IMR-90 (cell line): ENCODE measurements at regions not wholly inside any gene's neighbourhood (a gene's known extent, or its start where the extent isn't known, plus 50 kb on each side); places are given as distances from the start of the nearest gene placed in this dataset.

Source experiments
- ATAC-seq: fragments of 200-7000 bp; cut with Tn5 transposase; 2 replicates; pipeline ENCODE4 v1.9.1; 2020; ENCODE audit warnings: low read depth, mild to moderate bottlenecking, moderate library complexity
- BruUV-seq: library from RNA; stranded (reverse); fragments of 400-500 nt; replicated peaks from 2 replicates; lab custom pipeline; 2021; lab: Mats Ljungman, UMichigan
- CTCF ChIA-PET: fragments of 300-600 bp; formaldehyde crosslinking; extraction: SDS; loops from one replicate; lab custom pipeline; 2021; ENCODE audit warnings: antibody characterized with exemption; lab: Yijun Ruan, JAX
- POLR2A ChIA-PET: fragments of 300-600 bp; sonication (Branson Sonifier 250); formaldehyde crosslinking; loops from one replicate; lab custom pipeline; 2022; ENCODE audit warnings: antibody characterized with exemption; ENCODE audit not compliant: unreplicated experiment; lab: Charles Lee
- DNase-seq: peaks from one replicate; pipeline ENCODE4 v3.0.0; 2013
- H2AFZ ChIP-seq: replicated peaks from 2 replicates; pipeline ENCODE3; 2013; ENCODE audit warnings: low read length, mild to moderate bottlenecking; ENCODE audit not compliant: poor library complexity
- H2AK5ac ChIP-seq: 2 replicates; pipeline ENCODE4 v1.6.1; 2013; ENCODE audit warnings: low read depth, low read length, inconsistent platforms
- H2AK9ac ChIP-seq: replicated peaks from 2 replicates; pipeline ENCODE3; 2013; ENCODE audit warnings: mild to moderate bottlenecking, low read depth, low read length, moderate library complexity; ENCODE audit not compliant: poor library complexity
- H2BK120ac ChIP-seq: 2 replicates; pipeline ENCODE4 v1.6.1; 2013; ENCODE audit warnings: low read depth, low read length, inconsistent platforms
- H2BK15ac ChIP-seq: 3 replicates; pipeline ENCODE4 v1.6.1; 2013; ENCODE audit warnings: low read depth, low read length, inconsistent platforms
- H2BK20ac ChIP-seq: 2 replicates; pipeline ENCODE4 v1.6.1; 2013; ENCODE audit warnings: low read depth, mild to moderate bottlenecking, inconsistent platforms, low read length, moderate library complexity
- H2BK5ac ChIP-seq: 2 replicates; pipeline ENCODE4 v1.6.1; 2013; ENCODE audit warnings: mild to moderate bottlenecking, low read depth, low read length, inconsistent platforms; ENCODE audit not compliant: poor library complexity, severe bottlenecking
- H3K14ac ChIP-seq: replicated peaks from 2 replicates; pipeline ENCODE4 v1.6.1; 2013; ENCODE audit warnings: low read depth, low read length, inconsistent platforms
- H3K18ac ChIP-seq: 2 replicates; pipeline ENCODE4 v1.6.1; 2013; ENCODE audit warnings: low read depth, low read length, control low read depth
- H3K23ac ChIP-seq: 2 replicates; pipeline ENCODE4 v1.6.1; 2013; ENCODE audit warnings: low read depth, low read length, inconsistent platforms
- H3K27ac ChIP-seq: 2 replicates; pipeline ENCODE4 v1.5.1; 2013; ENCODE audit warnings: mild to moderate bottlenecking, control low read depth, low read length; ENCODE audit not compliant: insufficient read depth
- H3K27me3 ChIP-seq: 2 replicates; pipeline ENCODE4 v1.6.1; 2013; ENCODE audit warnings: low read length; ENCODE audit not compliant: control insufficient read depth, insufficient read depth
- H3K36me3 ChIP-seq: 2 replicates; pipeline ENCODE4 v1.6.1; 2013; ENCODE audit warnings: low read length, mixed read lengths; ENCODE audit not compliant: control insufficient read depth, insufficient read depth
- H3K4ac ChIP-seq: 2 replicates; pipeline ENCODE4 v1.6.1; 2013; ENCODE audit warnings: low read depth, low read length, inconsistent platforms
- H3K4me1 ChIP-seq: 2 replicates; pipeline ENCODE4 v1.6.1; 2013; ENCODE audit warnings: low read length, mixed read lengths; ENCODE audit not compliant: control insufficient read depth, insufficient read depth
- H3K4me2 ChIP-seq: 2 replicates; pipeline ENCODE4 v1.6.1; 2013; ENCODE audit warnings: low read depth, mild to moderate bottlenecking, control low read depth, low read length, moderate library complexity
- H3K4me3 ChIP-seq: 2 replicates; pipeline ENCODE4 v1.5.1; 2013; ENCODE audit warnings: low read depth, mild to moderate bottlenecking, control low read depth, low read length, moderate library complexity; ENCODE audit not compliant: insufficient read depth
- H3K56ac ChIP-seq: 2 replicates; pipeline ENCODE4 v1.6.1; 2013; ENCODE audit warnings: low read length, inconsistent platforms; ENCODE audit not compliant: insufficient read depth; ENCODE audit errors: extremely low read depth
- H3K79me1 ChIP-seq, 2 experiments: 2 replicates each; pipeline ENCODE4 v1.6.1; 2013; ENCODE audit warnings: low read length in 2 of 2, inconsistent platforms in 1 of 2, low read depth in 1 of 2
- H3K9ac ChIP-seq: 2 replicates; pipeline ENCODE4 v1.6.1; 2013; ENCODE audit warnings: low read depth, low read length, control low read depth
- H3K9me1 ChIP-seq: 2 replicates; pipeline ENCODE4 v1.6.1; 2013; ENCODE audit warnings: low read length, inconsistent platforms; ENCODE audit not compliant: insufficient read depth
- H3K9me3 ChIP-seq: 2 replicates; pipeline ENCODE4 v1.6.1; 2013; ENCODE audit warnings: low read length; ENCODE audit not compliant: control insufficient read depth, insufficient read depth
- H4K20me1 ChIP-seq: 2 replicates; pipeline ENCODE4 v1.6.1; 2013; ENCODE audit warnings: low read length, inconsistent platforms; ENCODE audit not compliant: insufficient read depth
- H4K5ac ChIP-seq: 2 replicates; pipeline ENCODE4 v1.6.1; 2013; ENCODE audit warnings: mild to moderate bottlenecking, low read depth, low read length, control low read depth
- H4K8ac ChIP-seq, 2 experiments: 2 replicates each; pipeline ENCODE4 v1.6.1; 2013; ENCODE audit warnings: low read depth in 2 of 2, low read length in 2 of 2, control low read depth in 1 of 2, inconsistent platforms in 1 of 2
- H4K91ac ChIP-seq: 2 replicates; pipeline ENCODE4 v1.6.1; 2013; ENCODE audit warnings: low read depth, low read length, inconsistent platforms; ENCODE audit not compliant: insufficient read depth
- BHLHE40 ChIP-seq: fragments of 150-350 bp; IDR thresholded peaks from 2 replicates; pipeline ENCODE4 v1.6.1; 2016; ENCODE audit warnings: mild to moderate bottlenecking, low read depth, low read length
- MAFK ChIP-seq: IDR thresholded peaks from 2 replicates; pipeline ENCODE4 v1.6.1; 2012; ENCODE audit warnings: low read depth, low read length, improper control_type of control experiment
- MAZ ChIP-seq: IDR thresholded peaks from 2 replicates; pipeline ENCODE4 v1.6.1; 2012; ENCODE audit warnings: low read depth, mild to moderate bottlenecking, low read length, improper control_type of control experiment, moderate library complexity, borderline replicate concordance
- NFE2L2 ChIP-seq: fragments of 150-350 bp; IDR thresholded peaks from 2 replicates; pipeline ENCODE4 v1.6.1; 2016; ENCODE audit warnings: low read depth, mild to moderate bottlenecking, low read length
- RAD21 ChIP-seq: IDR thresholded peaks from 2 replicates; pipeline ENCODE4 v1.6.1; 2012; ENCODE audit warnings: low read length, improper control_type of control experiment
- WGBS, 2 experiments: methylation state at CpG; one replicate each; pipeline versions ENCODE4 v1.1.5 to v1.1.7; 2013; ENCODE audit warnings: missing lambda C conversion rate in 2 of 2; ENCODE audit not compliant: insufficient read length in 1 of 2; ENCODE audit errors: extremely low coverage in 2 of 2; 5-methylcytosine and 5-hydroxymethylcytosine counted together
- dilution Hi-C: fragments of 300-500 bp; cut with HindIII; formaldehyde crosslinking; loops from one replicate; pipeline ENCODE4 v1.14.3; 2018; ENCODE audit warnings: low sequenced_read_pairs; ENCODE audit not compliant: unreplicated experiment
- in situ Hi-C: fragments of 300-500 bp; cut with MboI; formaldehyde crosslinking; loops from 3 replicates; pipeline ENCODE4 v1.14.3; 2019; ENCODE audit warnings: low sequenced_read_pairs, inconsistent platforms, mixed read lengths
- intact Hi-C: fragments of 100-400 bp; cut with micrococcal nuclease; formaldehyde crosslinking; loops from 2 replicates; pipeline ENCODE4 v1.10.0; 2022

GRCh38 chr7:7090460-7090859 is 91.9 kb upstream of the C1GALT1 start:
- no peak for ATAC-seq
- no CpG with 5 or more reads among the region's 1 CpG for WGBS, 2 experiments
- CTCF ChIA-PET: no interaction called here

More at GRCh38 chr7:7090460-7090859, 91.9 kb upstream of the C1GALT1 start:
- H2BK15ac ChIP-seq: no peak overlapping the region
- no peak overlapping the region for H3K4ac ChIP-seq
- no peak overlapping the region for H3K9ac ChIP-seq
- no peak overlapping the region for H2BK5ac ChIP-seq
- H4K8ac ChIP-seq: no peak overlapping the region
- TF ChIP-seq RAD21 (no peak), BHLHE40 (no peak), NFE2L2 (no peak), MAZ (no peak), MAFK (no peak)
- H3K9me3 ChIP-seq: no peaks in the 10 kb centered on the region
- POLR2A ChIA-PET: no interaction called here
- no TSS peak for BruUV-seq
- H3K36me3 ChIP-seq: no peaks in the 10 kb centered on the region
- no peaks in the 10 kb centered on the region for H4K20me1 ChIP-seq
- no peaks in the 10 kb centered on the region for H3K9me1 ChIP-seq
- no peak overlapping the region for H2BK20ac ChIP-seq
- in situ Hi-C loops: no loop called here
- no peak overlapping the region for H3K27ac ChIP-seq
- no peak overlapping the region for H3K4me3 ChIP-seq
- H2BK120ac ChIP-seq: no peak overlapping the region
- no peak overlapping the region for H3K14ac ChIP-seq
- dilution Hi-C loops: no loop called here
- H3K23ac ChIP-seq: no peak overlapping the region
- no peak for DNase-seq
- H3K4me1 ChIP-seq: no peaks in the 10 kb centered on the region
- no peak overlapping the region for H3K4me2 ChIP-seq
- H4K91ac ChIP-seq: no peak overlapping the region
- no peaks in the 10 kb centered on the region for H3K79me1 ChIP-seq
- no peak overlapping the region for H2AFZ ChIP-seq
- no peak overlapping the region for H3K56ac ChIP-seq
- no peak overlapping the region for H2AK5ac ChIP-seq
- H2AK9ac ChIP-seq: no peak overlapping the region
- intact Hi-C loops: loop anchor here (10.0 kb wide), 1 partner anchor 984 kb away; no protein-coding TSS in a partner anchor
- H3K18ac ChIP-seq: no peak overlapping the region
- H3K27me3 ChIP-seq: no peaks in the 10 kb centered on the region
- no peak overlapping the region for H4K5ac ChIP-seq
